ENCODE measurements at regions not wholly inside any gene's neighbourhood (a gene's known extent, or its start where the extent isn't known, plus 50 kb on each side); places are given as distances from the start of the nearest gene placed in this dataset.
"Not testable (repeated sequence)": the region's sequence is repeated elsewhere in the genome, so short reads cannot be mapped to it uniquely, and the experiment has no call there.

DNA sequence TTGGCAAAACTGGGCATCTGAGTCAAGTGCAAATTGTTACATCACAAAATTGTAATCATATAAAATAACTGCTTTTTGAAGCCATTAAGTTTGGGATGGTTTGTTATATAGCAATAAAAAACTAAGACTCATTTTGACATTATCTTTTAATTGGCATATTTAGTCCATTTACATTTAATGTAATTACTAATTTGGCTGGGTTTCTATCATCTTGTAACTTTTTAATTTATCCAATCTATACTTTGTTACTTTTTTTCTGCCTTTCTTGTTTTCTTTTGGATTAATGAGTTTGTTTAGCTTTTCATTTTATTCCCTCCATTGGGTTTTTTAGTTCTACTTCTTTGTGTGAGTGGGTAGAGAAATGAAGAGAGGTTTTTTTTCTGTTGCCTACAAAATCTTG lies 76.3 kb downstream of the DRAM2 start:
- DNase-seq: no peak

- DNase-seq: no peak
These were observed 77.3 kb downstream of the DRAM2 start for GRCh38 chr1:111062624-111063023.

GRCh38 chr1:111062081-111062480 lies 77.8 kb downstream of the DRAM2 start:
- no peak for DNase-seq

DNA sequence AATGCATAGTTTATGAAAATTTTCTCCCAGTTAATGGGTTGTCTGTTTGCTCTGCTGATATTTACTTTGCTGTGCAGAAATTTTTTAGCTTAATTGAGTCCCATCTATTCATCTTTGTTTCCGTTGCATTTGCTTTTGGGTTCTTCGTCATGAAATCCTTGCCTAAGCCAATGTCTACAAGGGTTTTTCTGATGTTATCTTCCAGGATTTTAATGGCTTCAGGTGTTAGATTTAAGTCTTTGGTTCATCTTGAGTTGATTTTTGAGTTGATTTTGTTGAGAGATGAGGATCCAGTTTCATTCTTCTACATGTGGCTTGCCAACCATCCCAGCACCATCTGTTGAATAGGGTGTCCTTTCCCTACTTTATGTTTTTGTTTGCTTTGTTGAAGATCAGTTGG lies 85.2 kb downstream of the DRAM2 start:
- no peak for DNase-seq

- DNase-seq: no peak
These were observed 87.6 kb downstream of the DRAM2 start for GRCh38 chr1:111052246-111052645.

DNA sequence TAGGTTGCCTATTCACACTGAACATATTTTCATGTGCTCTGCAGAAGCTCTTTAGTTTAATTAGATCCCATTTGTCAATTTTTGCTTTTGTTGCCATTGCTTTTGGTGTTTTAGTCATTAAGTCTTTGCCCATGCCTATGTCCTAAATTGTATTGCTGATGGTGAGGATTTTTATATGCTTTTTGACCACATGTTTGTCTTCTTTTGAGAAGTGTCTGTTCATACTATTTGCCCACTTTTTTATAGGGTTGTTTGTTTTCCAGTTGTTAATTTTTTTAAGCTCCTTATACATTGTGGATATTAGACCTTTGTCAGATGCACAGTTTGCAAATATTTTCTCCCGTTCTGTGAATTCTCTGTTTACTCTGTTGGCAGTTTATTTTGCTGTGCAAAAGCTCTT lies 84.5 kb upstream of the LRIF1 start:
- not testable (repeated sequence) for DNase-seq

DNA sequence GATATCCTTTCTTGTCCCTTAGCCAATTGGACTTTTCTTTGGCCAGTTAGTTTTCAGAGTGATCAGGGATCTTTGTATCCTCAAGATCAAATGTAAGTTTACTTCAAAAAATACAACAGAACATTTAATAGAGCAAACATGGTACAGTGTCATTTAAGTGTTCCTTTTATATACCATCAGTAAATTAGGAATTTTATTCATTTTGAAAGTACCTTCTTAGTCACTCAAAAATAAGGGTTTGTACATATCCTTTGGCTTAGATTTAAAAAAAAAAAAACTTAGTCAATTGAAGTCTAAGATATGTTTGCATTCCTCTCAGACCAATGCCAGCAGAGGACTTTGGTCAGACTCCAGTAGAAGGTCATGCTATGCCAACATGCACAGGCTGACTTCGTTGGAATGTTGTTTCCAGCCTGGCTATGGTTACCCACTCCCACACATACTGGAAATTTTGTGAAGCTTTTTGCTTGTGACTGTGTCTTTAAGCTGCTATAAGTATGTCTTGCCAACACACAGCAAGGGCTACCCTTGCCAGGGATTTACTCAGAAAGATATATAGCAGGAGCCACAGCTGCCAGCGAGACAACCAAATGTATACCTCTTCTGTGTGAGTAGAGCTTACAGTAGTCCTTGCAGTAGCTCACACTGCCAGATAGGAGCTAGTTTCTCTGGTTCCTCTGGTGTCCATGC lies 81.5 kb upstream of the LRIF1 start:
- DNase-seq: no peak

DNA sequence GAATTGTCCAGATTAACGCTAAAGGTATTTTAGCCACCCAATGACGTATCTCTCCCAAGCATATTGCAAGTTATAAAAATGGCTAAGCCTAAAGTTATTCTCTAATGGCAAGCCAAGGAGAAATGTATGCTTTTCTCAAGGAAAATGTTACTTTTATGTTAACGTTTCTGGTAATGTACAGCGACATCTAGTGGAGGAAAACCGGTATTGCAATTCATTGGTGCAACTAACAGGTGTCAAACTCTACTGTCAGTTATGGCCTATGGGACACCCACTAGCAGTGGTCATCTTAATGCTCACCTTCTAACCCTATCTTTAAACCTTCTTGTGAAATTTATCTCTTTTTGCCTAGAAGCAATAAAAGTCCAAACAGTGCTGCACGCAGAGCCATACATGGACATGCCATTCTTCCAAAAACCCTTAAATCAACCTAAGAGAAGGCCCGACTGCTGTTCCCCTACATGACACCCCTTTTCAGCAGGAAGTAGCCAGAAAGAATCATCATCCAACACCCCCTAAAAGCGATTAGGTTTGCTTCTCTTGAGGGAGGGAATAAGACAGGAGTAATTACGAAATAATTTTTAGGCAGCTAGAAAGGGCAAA lies 68.7 kb upstream of the LRIF1 start:
- DNase-seq: no peak

DNA sequence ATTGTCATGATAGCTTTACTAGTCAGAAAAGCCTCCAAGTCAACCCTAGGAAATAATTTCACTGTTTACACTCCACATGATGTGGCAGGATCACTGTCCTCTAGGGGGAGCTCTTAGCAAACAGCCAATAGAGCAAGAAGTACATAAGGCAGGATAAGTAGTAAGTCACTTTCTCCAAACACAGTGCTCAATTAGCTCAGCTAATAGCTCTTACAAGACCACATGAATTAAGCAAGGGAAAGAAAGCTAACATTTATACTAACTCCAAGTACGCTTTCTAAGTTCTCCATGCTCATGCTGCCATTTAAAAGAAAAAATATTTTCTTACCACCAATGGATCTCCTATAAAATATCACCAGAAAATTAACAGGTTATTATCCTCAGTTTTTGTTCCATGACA lies 66.9 kb upstream of the LRIF1 start:
- peak in 2 of 4 experiments; percentile 5 to 6 for DNase-seq

GRCh38 chr1:111025109-111025508 lies 61.4 kb upstream of the LRIF1 start:
- DNase-seq: no peak

- DNase-seq: no peak
These were observed 51.5 kb upstream of the LRIF1 start for GRCh38 chr1:111015222-111015621.

Measured in activated naive CD4-positive, alpha-beta T cell (primary cell).